Lower leg skin (tissue), 4 donors: ENCODE measurements at regions not wholly inside any gene's neighbourhood (a gene's known extent, or its start where the extent isn't known, plus 50 kb on each side); places are given as distances from the start of the nearest gene placed in this dataset.

ENCODE experiments used
- DNase-seq, 2 donors: peaks; one replicate each; pipeline ENCODE4 v3.0.0-alpha.2; 2019; ENCODE audit warnings: low spot score in 2 of 2
- H3K4me3 ChIP-seq: fragments of 200-600 bp; sonication (generic); 2 replicates; pipeline ENCODE4 v1.5.1; 2017; ENCODE audit warnings: mild to moderate bottlenecking, low read depth; ENCODE audit not compliant: poor library complexity, severe bottlenecking
- POLR2A ChIP-seq, 2 donors: fragments of 450-650 bp; IDR thresholded peaks; one replicate each; pipeline ENCODE4 v1.6.1; 2016 to 2017; ENCODE audit warnings: antibody characterized with exemption in 2 of 2, mild to moderate bottlenecking in 1 of 2, moderate library complexity in 1 of 2
- WGBS, 2 donors: methylation state at CpG; one replicate each; pipeline ENCODE4 v1.1.5; 2018; 5-methylcytosine and 5-hydroxymethylcytosine counted together
- intact Hi-C: fragments of 100-400 bp; cut with DNase I; formaldehyde crosslinking; loops from one replicate; pipeline ENCODE4 v1.15.0; 2023; ENCODE audit warnings: low total_unique reads
- TF ChIP-seq, protein P1 (sequence below), 3 donors: fragments of 450-650 bp; IDR thresholded peaks; one replicate each; pipeline ENCODE4 v1.5.1; 2016; ENCODE audit warnings: antibody characterized with exemption in 3 of 3, mild to moderate bottlenecking in 3 of 3, moderate library complexity in 2 of 3

DNA sequence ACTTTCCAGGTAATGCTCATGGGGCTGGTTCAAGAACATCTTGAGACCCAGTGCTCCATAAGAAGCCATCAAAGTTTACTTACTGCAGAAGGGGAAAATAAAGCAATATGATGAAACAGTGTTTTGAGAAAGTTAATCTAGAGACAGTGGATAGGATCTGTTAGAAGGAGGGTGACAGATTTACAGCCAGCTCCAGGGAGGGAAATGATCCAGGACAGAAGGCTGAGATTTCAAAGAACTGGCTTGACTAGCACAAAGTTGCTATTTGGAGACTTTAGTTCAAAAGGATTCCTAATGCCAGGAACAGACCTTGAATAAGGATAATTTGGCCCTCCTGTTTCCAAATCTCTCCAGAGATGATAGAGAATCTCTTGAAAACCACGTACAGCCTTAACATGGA lies 166.5 kb upstream of the NECTIN3 start:
- no peak for DNase-seq
- no peak overlapping the region for H3K4me3 ChIP-seq
- intact Hi-C loops: no loop called here
- WGBS, 2 donors: 57 to 59% methylated on average over 1 of the region's 1 CpG
- TF ChIP-seq, protein P1, sequence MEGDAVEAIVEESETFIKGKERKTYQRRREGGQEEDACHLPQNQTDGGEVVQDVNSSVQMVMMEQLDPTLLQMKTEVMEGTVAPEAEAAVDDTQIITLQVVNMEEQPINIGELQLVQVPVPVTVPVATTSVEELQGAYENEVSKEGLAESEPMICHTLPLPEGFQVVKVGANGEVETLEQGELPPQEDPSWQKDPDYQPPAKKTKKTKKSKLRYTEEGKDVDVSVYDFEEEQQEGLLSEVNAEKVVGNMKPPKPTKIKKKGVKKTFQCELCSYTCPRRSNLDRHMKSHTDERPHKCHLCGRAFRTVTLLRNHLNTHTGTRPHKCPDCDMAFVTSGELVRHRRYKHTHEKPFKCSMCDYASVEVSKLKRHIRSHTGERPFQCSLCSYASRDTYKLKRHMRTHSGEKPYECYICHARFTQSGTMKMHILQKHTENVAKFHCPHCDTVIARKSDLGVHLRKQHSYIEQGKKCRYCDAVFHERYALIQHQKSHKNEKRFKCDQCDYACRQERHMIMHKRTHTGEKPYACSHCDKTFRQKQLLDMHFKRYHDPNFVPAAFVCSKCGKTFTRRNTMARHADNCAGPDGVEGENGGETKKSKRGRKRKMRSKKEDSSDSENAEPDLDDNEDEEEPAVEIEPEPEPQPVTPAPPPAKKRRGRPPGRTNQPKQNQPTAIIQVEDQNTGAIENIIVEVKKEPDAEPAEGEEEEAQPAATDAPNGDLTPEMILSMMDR (IDR thresholded peaks at IDR 0.05): no peak
- TF ChIP-seq POLR2A (IDR thresholded peaks at IDR 0.05): no peak

DNA sequence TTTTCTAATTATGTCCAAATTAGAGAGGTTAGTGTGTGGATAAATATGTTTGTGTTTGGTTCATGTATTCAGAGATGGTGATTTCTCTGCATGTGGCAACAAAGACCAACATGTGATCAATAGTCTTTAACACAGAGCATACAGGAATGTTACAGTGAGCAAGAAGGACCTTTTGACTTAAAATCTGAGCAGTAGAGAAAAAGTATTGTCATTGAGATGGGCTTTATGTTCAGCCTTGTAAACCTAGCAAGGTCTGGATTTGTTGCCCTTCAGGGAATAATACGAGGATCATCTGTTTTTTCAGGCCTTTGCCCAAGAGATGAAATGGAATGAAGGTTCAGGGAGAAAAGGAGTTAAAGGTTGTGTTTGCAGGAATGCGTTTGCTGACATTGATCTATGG lies 161.8 kb upstream of the NECTIN3 start:
- 58 to 64% methylated on average over 2 of the region's 2 CpGs for WGBS, 2 donors
- no peak overlapping the region for H3K4me3 ChIP-seq
- DNase-seq: no peak
- intact Hi-C loops: no loop called here
- TF ChIP-seq, protein P1 (IDR thresholded peaks at IDR 0.05): no peak
- no peak for TF ChIP-seq POLR2A (IDR thresholded peaks at IDR 0.05)

DNA sequence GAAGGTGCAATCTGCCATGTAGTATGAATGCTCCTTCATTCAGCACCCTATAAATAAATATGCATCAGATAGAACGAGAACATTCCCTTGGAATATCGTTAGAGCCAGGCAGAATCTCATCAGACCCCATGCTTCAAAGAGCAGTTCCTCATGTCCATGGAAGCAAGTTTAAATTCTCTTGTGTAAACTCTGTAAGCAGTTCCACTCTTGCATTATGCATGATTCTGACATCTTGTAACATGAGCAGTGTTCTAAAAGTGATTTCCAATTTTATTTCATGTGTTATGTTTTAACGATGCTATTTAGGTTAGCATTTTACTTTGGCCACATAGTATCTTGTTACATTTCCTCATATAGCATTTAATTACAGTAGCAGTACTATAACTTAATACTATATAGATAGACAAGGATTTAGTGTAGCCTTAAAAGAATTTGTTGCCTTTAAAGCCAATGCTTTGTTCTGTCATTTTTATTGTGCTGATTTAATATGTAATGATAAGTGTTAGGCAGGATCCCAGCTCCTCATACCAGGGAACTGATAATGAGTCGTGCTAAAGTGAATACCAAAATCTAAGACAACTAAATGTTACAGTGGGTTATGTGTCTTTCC lies 161.2 kb upstream of the NECTIN3 start:
- no peak overlapping the region for H3K4me3 ChIP-seq
- intact Hi-C loops: no loop called here
- DNase-seq: no peak
- TF ChIP-seq POLR2A (IDR thresholded peaks at IDR 0.05): no peak
- TF ChIP-seq, protein P1 (IDR thresholded peaks at IDR 0.05): no peak
- 49 to 55% methylated on average over 4 of the region's 4 CpGs for WGBS, 2 donors

- TF ChIP-seq, protein P1 (IDR thresholded peaks at IDR 0.05): no peak
- TF ChIP-seq POLR2A (IDR thresholded peaks at IDR 0.05): no peak
- DNase-seq: no peak
- WGBS, 2 donors: 76 to 89% methylated on average over 4 of the region's 4 CpGs
- H3K4me3 ChIP-seq: no peak overlapping the region
- intact Hi-C loops: no loop called here
Observed at GRCh38 chr3:110918963-110919362, 152.7 kb upstream of the NECTIN3 start.

GRCh38 chr3:110925798-110926197 lies 145.8 kb upstream of the NECTIN3 start:
- intact Hi-C loops: no loop called here
- no peak overlapping the region for H3K4me3 ChIP-seq
- WGBS, 2 donors: 57 to 60% methylated on average over 4 of the region's 4 CpGs
- no peak for TF ChIP-seq POLR2A (IDR thresholded peaks at IDR 0.05)
- TF ChIP-seq, protein P1 (IDR thresholded peaks at IDR 0.05): no peak
- no peak for DNase-seq
